ENCODE measurements at regions not wholly inside any gene's neighbourhood (a gene's known extent, or its start where the extent isn't known, plus 50 kb on each side); places are given as distances from the start of the nearest gene placed in this dataset.

- H3K79me2 ChIP-seq (ENCODE audit: control insufficient read depth, low read length) = no peaks in the 10 kb centered on the region
- H3K27ac ChIP-seq (ENCODE audit: low read depth, low read length) = no peak overlapping the region
- no peaks in the 10 kb centered on the region for H3K27me3 ChIP-seq (ENCODE audit: control insufficient read depth, low read length)
- no peaks in the 10 kb centered on the region; the same call in 1 of the 2 replicates for H3K9me2 ChIP-seq (replicated peaks; ENCODE audit: control insufficient read depth, low read length)
- H3F3A ChIP-seq (ENCODE audit: control insufficient read depth, insufficient read depth) = no peaks in the 10 kb centered on the region
- H3K36me3 ChIP-seq (ENCODE audit: control insufficient read depth, low read length) = no peaks in the 10 kb centered on the region
- TF ChIP-seq EZH2phosphoT487 (IDR thresholded peaks at IDR 0.05; ENCODE audit: borderline replicate concordance, low read length) = no peak
- TF ChIP-seq CTCF (IDR thresholded peaks at IDR 0.05; ENCODE audit: low read depth, low read length, poor library complexity, severe bottlenecking) = no peak
- no peaks in the 10 kb centered on the region for H3K9me3 ChIP-seq (ENCODE audit: control insufficient read depth, insufficient read depth, low read length)
- H4K20me1 ChIP-seq (ENCODE audit: control insufficient read depth, insufficient read depth, low read depth, low read length) = no peaks in the 10 kb centered on the region
- H3K4me1 ChIP-seq (ENCODE audit: control insufficient read depth, low read length) = no peaks in the 10 kb centered on the region
- no peak overlapping the region for H3K4me2 ChIP-seq (ENCODE audit: low read length)
- no peak overlapping the region for H3K4me3 ChIP-seq (ENCODE audit: low read length)
Observed at GRCh38 chr7:15985587-15986384, 299.3 kb upstream of the MEOX2 start.

- Histone ChIP-seq H3K4me1 (ENCODE audit: control insufficient read depth, low read length) (no peaks in the 10 kb centered on the region), H3K27me3 (ENCODE audit: control insufficient read depth, low read length) (no peaks in the 10 kb centered on the region), H3K4me3 (ENCODE audit: low read length) (no peak overlapping the region), H4K20me1 (ENCODE audit: control insufficient read depth, insufficient read depth, low read depth, low read length) (no peaks in the 10 kb centered on the region), H3K79me2 (ENCODE audit: control insufficient read depth, low read length) (no peaks in the 10 kb centered on the region), H3K9me2 (replicated peaks; ENCODE audit: control insufficient read depth, low read length) (no peaks in the 10 kb centered on the region), H3K36me3 (ENCODE audit: control insufficient read depth, low read length) (no peaks in the 10 kb centered on the region), H3K9me3 (ENCODE audit: control insufficient read depth, insufficient read depth, low read length) (no peaks in the 10 kb centered on the region), H3K4me2 (ENCODE audit: low read length) (no peak overlapping the region), H3F3A (ENCODE audit: control insufficient read depth, insufficient read depth) (no peaks in the 10 kb centered on the region), H3K27ac (ENCODE audit: low read depth, low read length) (no peak overlapping the region)
- TF ChIP-seq CTCF (IDR thresholded peaks at IDR 0.05; ENCODE audit: low read depth, low read length, poor library complexity, severe bottlenecking) (no peak), EZH2phosphoT487 (IDR thresholded peaks at IDR 0.05; ENCODE audit: borderline replicate concordance, low read length) (no peak)
Observed at GRCh38 chr7:15977663-15978062, 291.2 kb upstream of the MEOX2 start.

GRCh38 chr7:15972862-15973275 is 286.4 kb upstream of the MEOX2 start:
- Histone ChIP-seq H3K4me2 (ENCODE audit: low read length) (no peak overlapping the region), H3K4me1 (ENCODE audit: control insufficient read depth, low read length) (no peaks in the 10 kb centered on the region)
- TF ChIP-seq CTCF (IDR thresholded peaks at IDR 0.05; ENCODE audit: low read depth, low read length, poor library complexity, severe bottlenecking) (no peak), EZH2phosphoT487 (IDR thresholded peaks at IDR 0.05; ENCODE audit: borderline replicate concordance, low read length) (no peak)

More at GRCh38 chr7:15972862-15973275, 286.4 kb upstream of the MEOX2 start:
- Histone ChIP-seq H3F3A (ENCODE audit: control insufficient read depth, insufficient read depth) (no peaks in the 10 kb centered on the region), H3K4me3 (ENCODE audit: low read length) (no peak overlapping the region), H3K79me2 (ENCODE audit: control insufficient read depth, low read length) (no peaks in the 10 kb centered on the region), H3K9me3 (ENCODE audit: control insufficient read depth, insufficient read depth, low read length) (no peaks in the 10 kb centered on the region), H4K20me1 (ENCODE audit: control insufficient read depth, insufficient read depth, low read depth, low read length) (no peaks in the 10 kb centered on the region), H3K27me3 (ENCODE audit: control insufficient read depth, low read length) (no peaks in the 10 kb centered on the region), H3K36me3 (ENCODE audit: control insufficient read depth, low read length) (no peaks in the 10 kb centered on the region), H3K27ac (ENCODE audit: low read depth, low read length) (no peak overlapping the region), H3K9me2 (replicated peaks; ENCODE audit: control insufficient read depth, low read length) (no peaks in the 10 kb centered on the region)

All from DOHH2 (cell line).